Right lung (tissue), 2 donors: ENCODE measurements at regions not wholly inside any gene's neighbourhood (a gene's known extent, or its start where the extent isn't known, plus 50 kb on each side); places are given as distances from the start of the nearest gene placed in this dataset.
"Not testable (repeated sequence)": the region's sequence is repeated elsewhere in the genome, so short reads cannot be mapped to it uniquely, and the experiment has no call there.

Experiments
- DNase-seq, 2 donors: peaks; one replicate each; pipeline ENCODE4 v3.0.0-alpha.2; 2013

- DNase-seq: no peak
Observed at GRCh38 chr7:51452694-51453093, 136.1 kb upstream of the COBL start.

DNA sequence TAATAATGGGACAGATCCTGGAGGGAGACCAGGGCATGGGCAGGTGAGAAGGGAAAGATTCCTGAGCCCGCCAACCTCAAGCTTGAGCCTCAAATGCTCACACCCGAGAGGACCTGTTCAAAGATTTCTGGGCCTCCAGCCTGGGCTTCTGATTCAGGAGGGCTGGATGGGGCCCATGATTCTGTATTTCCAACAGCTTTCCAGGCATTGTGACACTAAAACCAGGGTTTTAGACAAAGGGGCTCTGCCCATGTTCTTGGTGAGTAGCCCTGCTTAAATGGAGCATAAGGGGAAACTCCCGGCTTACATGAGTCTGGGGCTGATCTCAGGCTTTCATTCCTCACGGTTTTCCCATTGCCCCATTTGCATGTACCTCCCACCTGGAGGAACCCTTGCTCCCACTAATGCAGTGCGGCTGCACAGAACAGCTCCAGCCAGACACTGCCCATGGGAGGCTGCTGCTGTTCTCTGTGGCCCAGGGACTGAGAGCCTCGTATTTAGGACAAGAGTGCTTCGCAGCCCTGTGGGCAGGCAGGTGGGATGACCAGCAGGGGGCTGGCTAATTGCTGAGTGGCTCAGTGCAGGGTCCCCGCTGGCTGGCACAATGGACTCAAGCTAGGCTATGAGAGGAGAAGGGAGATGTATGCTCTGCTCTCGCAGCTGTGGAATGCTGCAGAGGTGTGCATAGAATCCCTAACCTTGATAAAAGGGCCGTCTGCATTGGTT, 135.3 kb upstream of the COBL start:
- DNase-seq: no peak

DNA sequence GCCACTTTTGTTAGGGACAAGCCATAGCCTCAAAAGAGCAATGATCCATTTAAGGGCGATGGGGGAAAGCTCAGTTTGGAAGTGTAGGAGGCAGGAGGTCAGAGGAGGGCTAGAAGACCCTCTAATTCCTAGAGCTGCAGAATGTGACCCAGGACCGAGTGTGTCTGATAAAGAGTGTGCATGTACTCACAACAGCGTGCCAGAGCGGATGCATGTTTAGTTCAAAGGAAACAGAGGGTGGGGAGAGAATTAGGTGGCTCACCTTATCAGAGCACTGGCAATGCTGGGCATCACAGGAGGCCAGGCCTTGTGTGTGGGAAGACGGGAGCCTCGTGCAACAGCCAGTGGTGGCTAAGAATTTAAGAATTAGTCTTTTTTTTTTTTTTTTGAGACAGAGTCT, 133.9 kb upstream of the COBL start:
- DNase-seq: no peak

DNA sequence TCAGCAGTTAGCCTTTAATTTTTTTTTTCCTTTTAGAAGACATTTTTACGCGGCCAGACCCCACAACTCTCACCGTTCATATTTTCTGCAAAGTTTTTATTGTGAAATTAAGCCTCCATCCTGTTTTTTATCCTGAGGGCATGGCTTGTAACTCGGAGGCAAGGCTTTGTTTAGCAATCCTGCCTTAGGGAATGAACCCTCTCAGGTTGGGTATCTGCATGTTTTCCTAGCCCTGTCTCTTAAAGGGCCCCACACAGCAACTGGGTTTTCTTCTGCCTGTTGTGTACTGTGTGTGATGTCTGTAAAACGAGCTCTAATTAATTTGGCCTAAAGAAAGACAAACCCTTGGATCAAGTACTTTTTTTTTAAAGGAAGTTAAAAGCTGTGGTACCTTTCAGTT, 130.2 kb upstream of the COBL start:
- no peak for DNase-seq

DNA sequence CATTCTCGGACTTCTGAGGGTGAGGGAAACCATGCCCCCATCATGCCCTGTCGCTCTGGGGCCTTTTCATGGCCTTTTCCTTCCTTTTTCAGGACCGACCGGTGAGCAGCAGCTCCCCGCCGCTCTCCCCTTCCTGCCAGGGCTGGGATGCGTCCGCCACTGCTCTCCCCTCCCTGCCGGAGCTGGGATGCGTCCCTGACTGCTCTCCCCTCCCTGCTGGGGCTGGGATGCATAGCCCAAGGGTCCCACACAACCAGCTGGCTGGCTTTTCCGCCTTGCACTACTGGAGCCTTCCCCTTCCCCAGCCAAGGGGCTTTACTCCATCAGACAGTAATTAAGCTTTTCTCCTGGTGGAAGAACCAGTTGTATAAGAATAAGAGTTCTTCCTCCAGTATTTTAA, 129.7 kb upstream of the COBL start:
- no peak for DNase-seq

GRCh38 chr7:51444936-51445335, 128.3 kb upstream of the COBL start:
- no peak for DNase-seq

DNA sequence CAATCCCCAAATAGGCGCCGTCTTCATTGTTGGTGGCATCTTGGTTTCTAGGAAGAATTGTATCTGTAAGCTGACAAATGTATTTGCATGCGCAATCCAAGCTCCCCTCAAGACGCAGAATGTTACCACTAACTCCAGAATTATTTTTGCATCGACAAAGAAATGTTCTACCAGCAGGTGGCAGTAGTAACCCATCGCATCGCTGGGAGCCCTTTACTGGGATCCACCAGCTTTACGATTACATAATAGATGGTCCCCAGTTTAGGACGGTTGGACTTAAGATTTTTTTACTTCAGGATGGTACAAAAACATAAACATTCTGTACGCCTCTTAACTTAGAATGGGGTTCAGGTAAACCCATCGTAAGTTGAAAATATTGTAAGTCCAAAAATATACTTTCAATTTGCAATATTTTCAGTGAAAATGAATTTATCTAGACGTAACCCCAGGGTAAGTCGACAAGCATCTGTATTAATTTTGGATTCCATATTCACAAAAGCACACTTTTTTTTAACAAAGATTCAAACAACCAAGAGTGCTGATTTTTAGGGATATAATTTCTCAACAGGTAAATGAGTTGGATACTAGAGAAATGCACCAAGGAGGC, 114.0 kb upstream of the COBL start:
- peak; percentile 16 to 46 for DNase-seq

DNA sequence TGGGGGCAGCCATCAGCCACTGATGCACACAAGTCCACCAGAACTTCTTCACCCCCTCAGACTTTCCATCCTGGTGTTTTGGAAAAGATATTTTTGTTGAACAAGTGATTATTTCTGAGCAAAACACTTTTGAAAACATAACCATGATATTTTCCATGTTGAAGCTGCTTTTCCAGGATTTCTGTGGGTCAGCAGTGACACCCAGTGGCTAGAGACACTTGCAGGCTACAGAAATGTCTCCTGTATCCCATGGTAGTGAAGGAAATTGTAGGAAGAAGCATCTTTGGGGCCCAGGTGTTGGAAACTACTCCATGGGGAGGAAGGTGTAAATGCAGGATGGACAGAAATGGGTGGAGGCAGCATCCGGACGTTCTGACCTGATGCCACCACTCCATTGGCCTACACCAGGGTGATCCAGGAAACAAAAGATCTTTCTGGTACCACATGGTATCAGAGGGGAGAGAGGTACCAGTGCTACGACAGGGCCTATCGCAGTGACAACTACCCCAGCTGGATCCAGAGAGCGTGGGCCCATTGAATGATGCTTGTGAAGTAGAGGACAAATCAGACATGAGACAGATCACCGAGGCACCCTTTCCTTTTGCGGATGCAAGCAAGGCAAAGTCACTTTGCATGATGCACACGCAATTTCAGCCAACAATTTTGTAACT, 111.7 kb upstream of the COBL start:
- DNase-seq: no peak

- DNase-seq: no peak
Observed at GRCh38 chr7:51426163-51426562, 109.6 kb upstream of the COBL start.

- DNase-seq: not testable (repeated sequence)
Observed at GRCh38 chr7:51409934-51410333, 93.3 kb upstream of the COBL start.

DNA sequence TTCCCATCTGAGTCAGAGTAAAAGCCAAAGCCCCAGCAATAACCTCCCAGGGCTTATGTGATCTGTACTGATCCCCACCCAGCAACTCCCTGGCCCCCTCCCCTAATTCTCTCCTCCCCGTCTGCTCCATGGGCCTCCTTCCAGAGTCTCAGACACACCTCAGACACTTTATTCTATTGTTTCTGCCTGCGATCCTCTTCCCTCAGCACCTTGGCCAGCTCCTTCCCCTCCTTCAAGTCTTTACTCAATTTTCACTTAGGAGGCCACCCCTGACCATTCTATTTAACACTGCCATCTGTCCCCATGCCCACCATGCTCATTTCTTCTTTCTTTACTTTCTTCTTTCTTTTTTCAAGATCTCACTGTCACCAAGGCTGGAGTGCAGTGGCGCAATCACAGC, 81.0 kb upstream of the COBL start:
- DNase-seq: not testable (repeated sequence)

DNA sequence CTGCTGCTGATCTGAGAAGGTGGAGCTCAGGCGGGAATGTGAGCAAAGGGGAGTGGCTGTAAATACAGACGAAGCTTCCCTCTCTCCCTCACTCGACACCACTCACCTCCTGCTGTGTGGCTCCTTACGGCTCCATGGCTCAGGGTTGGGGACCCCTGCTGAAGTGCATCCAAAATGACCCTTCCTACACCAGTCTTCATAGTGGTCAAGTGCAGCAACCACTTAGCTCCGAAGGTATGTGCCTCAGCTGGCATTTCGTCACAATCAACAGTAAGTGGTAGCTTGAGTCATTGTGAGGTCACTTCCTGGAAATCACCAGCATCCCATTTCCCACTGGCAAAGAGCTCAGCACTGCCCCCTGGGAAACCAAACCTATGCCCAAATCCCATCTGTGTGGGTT, 76.4 kb upstream of the COBL start:
- not testable (repeated sequence) for DNase-seq

DNA sequence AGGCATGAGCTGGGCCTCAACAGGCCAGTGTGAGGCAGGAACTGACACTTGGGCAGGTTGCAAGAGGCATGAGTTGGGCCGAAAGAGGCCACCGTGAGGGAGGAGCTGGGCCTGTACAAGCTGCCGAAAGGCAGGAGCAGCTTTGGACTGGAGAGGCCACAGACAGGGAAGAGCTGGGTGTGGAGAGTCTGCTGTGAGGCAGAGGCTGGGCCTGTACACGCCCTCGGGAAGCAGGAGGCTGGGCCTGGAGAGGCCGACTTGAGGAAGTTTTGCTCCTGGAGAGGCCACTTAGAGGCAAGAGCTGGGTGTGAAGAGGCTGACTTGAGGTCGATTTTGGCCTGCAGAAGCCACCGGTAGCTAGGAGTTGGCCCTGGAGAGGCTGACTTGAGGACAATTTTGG, 73.3 kb upstream of the COBL start:
- DNase-seq: not testable (repeated sequence)

GRCh38 chr7:51389216-51389812, 72.7 kb upstream of the COBL start:
- not testable (repeated sequence) for DNase-seq

DNA sequence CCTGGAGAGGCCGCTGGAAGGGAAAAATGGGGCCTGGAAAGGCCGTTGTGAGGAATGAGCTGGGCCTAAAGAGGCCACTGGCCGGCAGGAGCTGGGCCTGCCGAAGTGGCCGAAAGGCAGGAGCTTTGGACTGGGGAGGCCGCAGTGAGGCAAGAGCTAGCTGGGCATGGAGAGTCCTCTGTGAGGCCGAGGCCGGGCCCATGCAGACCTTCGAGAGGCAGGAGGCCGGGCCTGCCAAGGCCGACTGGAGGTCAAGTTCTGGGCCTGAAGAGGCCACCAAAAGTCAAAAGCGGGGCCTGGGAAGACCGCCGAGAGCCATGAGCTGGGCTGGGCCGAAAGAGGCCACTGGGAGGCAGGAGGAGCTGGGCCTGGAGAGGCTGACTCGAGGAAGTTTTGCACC, 71.6 kb upstream of the COBL start:
- DNase-seq: not testable (repeated sequence)

- DNase-seq: not testable (repeated sequence)
Observed at GRCh38 chr7:51386806-51387568, 70.4 kb upstream of the COBL start.

DNA sequence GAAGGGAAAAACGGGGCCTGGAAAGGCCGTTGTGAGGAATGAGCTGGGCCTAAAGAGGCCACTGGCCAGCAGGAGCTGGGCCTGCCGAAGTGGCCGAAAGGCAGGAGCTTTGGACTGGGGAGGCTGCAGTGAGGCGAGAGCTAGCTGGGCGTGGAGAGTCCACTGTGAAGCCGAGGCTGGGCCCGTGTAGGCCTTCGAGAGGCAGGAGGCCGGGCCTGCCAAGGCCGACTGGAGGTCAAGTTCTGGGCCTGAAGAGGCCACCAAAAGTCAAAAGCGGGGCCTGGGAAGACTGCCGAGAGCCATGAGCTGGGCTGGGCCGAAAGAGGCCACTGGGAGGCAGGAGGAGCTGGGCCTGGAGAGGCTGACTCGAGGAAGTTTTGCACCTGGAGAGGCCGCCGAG, 69.6 kb upstream of the COBL start:
- DNase-seq: not testable (repeated sequence)

DNA sequence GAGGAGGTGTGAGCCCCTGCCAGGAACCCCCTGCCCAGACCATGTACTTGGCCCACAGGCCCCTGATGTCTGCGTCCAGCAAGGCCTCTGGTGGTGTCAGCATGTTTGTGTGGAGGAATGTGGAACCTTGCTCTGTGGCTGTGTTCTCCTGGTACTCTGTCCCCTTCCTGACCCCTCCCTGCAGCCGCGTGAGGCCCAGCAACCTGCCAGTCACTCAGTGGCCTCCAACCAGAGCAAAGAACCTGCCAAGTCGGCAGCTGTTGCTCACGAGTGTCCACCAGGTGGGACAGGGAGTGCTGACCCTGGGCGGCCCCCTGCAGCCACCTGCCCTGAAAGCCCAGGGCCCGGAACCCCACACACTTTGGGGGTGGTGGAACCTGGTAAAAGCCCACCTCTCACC, 65.6 kb upstream of the COBL start:
- DNase-seq: not testable (repeated sequence)

DNA sequence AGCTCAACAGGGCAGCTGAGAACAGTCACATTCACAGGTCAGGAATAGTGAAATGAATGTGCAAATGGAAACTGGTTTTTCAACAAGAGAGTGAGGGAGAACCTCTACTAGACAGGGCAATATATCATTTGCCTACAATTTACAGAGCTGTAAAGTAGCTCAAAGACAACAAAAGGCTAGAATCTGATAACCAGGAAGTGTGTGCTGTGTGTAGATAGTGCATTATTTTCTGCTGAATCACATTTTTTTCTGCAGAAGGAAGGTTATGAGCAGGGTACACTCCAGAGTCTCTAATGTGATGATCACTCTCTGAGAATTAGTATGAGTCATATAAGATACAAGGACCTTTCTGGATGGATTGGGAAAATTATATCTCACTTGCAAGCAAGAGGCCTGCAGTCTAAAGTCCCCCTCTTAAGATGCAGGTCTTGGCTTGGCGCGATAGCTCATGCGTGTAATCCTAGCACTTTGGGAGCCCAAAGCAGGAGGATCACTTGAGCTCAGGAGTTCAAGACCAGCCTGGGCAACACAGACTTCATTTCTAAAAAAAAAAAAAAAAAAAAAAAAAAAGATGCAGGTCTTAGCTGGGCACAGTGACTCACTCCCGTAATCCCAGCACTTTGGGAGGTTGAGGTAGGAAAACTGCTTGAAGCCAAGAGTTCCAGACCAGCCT, 59.9 kb upstream of the COBL start:
- DNase-seq: no peak

DNA sequence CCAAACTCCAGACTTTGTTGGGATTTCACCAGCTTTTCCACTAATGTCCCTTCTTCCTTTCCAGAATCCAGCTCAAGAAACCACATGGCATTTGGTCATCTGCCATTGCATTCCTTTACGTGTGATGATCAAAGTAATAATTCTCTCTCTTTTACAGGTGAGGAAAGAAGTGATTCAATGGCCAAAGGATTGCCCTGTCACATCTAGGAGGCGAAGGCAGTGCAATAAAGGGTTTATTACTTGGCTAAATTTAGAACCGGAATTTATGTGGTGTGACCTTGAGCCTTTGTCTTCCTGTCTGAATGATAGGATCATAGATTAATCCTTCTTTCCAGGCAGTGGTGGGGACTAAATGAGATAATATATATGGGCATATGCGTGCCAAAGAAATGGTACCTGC, 58.3 kb upstream of the COBL start:
- no peak for DNase-seq

- not testable (repeated sequence) for DNase-seq
Observed at GRCh38 chr7:51373607-51374006, 57.0 kb upstream of the COBL start.
